Sigmoid colon (tissue), 4 donors: ENCODE measurements at regions not wholly inside any gene's neighbourhood (a gene's known extent, or its start where the extent isn't known, plus 50 kb on each side); places are given as distances from the start of the nearest gene placed in this dataset.
A peak's percentile ranks its signal among the peaks of the same experiment; 100 is the strongest.

Source experiments
- CTCF ChIP-seq, 4 experiments: fragments of 450-650 bp in 3 of 4; fragments of 200-600 bp in 1 of 4; IDR thresholded peaks; one replicate each; pipeline ENCODE4 v1.5.1; 2016 to 2019; ENCODE audit warnings: antibody characterized with exemption in 4 of 4, mild to moderate bottlenecking in 3 of 4, moderate library complexity in 2 of 4
- EP300 ChIP-seq, 4 donors: sonication (generic); formaldehyde crosslinking; IDR thresholded peaks; one replicate each; pipeline ENCODE4 v1.6.1; 2017; ENCODE audit warnings: antibody characterized with exemption in 4 of 4
- POLR2A ChIP-seq, 2 donors: fragments of 450-650 bp; IDR thresholded peaks; one replicate each; pipeline ENCODE4 v1.6.1; 2016; ENCODE audit warnings: antibody characterized with exemption in 2 of 2, mild to moderate bottlenecking in 2 of 2, moderate library complexity in 2 of 2
- POLR2AphosphoS5 ChIP-seq, 4 donors: sonication (generic); formaldehyde crosslinking; IDR thresholded peaks; one replicate each; pipeline ENCODE4 v1.6.1; 2017; ENCODE audit warnings: antibody characterized with exemption in 4 of 4

DNA sequence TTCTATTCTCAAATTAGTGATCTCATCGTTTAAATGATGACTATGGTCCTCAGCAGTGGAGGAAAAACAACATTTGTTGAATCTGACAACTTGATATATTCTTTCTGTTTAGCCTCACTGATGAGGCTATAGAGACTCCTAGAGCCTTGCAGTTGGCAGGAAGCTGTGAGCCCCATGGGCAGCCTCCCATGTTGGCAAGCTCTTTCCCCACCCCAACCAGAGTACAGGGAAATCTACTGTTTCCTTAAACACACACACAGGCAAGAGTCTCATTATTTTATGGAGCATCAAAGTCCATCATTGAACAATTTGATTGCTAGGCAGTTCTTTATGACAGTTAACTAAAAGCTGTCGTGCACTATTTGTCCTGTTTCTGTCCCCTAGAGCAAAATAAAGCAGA, 498.2 kb upstream of the CITED2 start:
- TF ChIP-seq CTCF (IDR thresholded peaks at IDR 0.05) (no peak), POLR2A (IDR thresholded peaks at IDR 0.05) (no peak), POLR2AphosphoS5 (IDR thresholded peaks at IDR 0.05) (peak in 3 of 4 donors; percentile 65 to 85 (median 85)), EP300 (IDR thresholded peaks at IDR 0.05) (peak in 1 of 4 donors; percentile 40)
